Right atrium auricular region (tissue), 2 donors: ENCODE measurements at regions not wholly inside any gene's neighbourhood (a gene's known extent, or its start where the extent isn't known, plus 50 kb on each side); places are given as distances from the start of the nearest gene placed in this dataset.

Experiments
- DNase-seq: peaks from one replicate; pipeline ENCODE4 v3.0.0-alpha.2; 2019; ENCODE audit warnings: low spot score
- H3K27ac ChIP-seq, 2 donors: fragments of 200-600 bp; sonication (generic); 1 replicate in 1 of 2; 2 replicates in 1 of 2; pipeline ENCODE4 v1.5.1; 2016 to 2019
- H3K27me3 ChIP-seq, 2 donors: fragments of 200-600 bp; sonication (generic); one replicate each; pipeline versions ENCODE4 v1.5.1 to v1.6.0; 2017 to 2019
- H3K36me3 ChIP-seq: fragments of 200-600 bp; sonication (generic); one replicate; pipeline ENCODE4 v1.5.1; 2016
- H3K4me1 ChIP-seq, 2 donors: fragments of 200-600 bp; sonication (generic); one replicate each; pipeline versions ENCODE4 v1.5.1 to v1.6.0; 2017 to 2019
- H3K4me3 ChIP-seq, 2 donors: fragments of 200-600 bp; sonication (generic); 1 replicate in 1 of 2; 2 replicates in 1 of 2; pipeline ENCODE4 v1.5.1; 2017 to 2019; ENCODE audit warnings: mild to moderate bottlenecking in 1 of 2, moderate library complexity in 1 of 2
- H3K9me3 ChIP-seq, 2 donors: fragments of 200-600 bp; sonication (generic); one replicate each; pipeline ENCODE4 v1.5.1; 2019
- CTCF ChIP-seq, 2 donors: fragments of 200-600 bp; sonication (generic); IDR thresholded peaks; one replicate each; pipeline ENCODE4 v1.5.1; 2019; ENCODE audit warnings: antibody characterized with exemption in 2 of 2

GRCh38 chr6:119444642-119445557, 95.3 kb upstream of the MAN1A1 start:
- TF ChIP-seq CTCF (IDR thresholded peaks at IDR 0.05), result no peak
- H3K27ac ChIP-seq, result no peak overlapping the region
- DNase-seq, result no peak

GRCh38 chr6:119443993-119444641, 94.6 kb upstream of the MAN1A1 start:
- DNase-seq, result no peak
- H3K9me3 ChIP-seq, result no peaks in the 10 kb centered on the region
- no peak for TF ChIP-seq CTCF (IDR thresholded peaks at IDR 0.05)
- peaks cover 0 to 15% of the 10 kb centered on the region in 2 donors for H3K4me1 ChIP-seq
- H3K4me3 ChIP-seq, result no peak overlapping the region
- H3K27ac ChIP-seq, result no peak overlapping the region
- H3K27me3 ChIP-seq, result no peaks in the 10 kb centered on the region
- H3K36me3 ChIP-seq, result no peaks in the 10 kb centered on the region

More at GRCh38 chr6:119444642-119445557, 95.3 kb upstream of the MAN1A1 start:
- no peaks in the 10 kb centered on the region for H3K27me3 ChIP-seq
- H3K36me3 ChIP-seq, result no peaks in the 10 kb centered on the region
- H3K4me1 ChIP-seq, result peaks cover 0 to 15% of the 10 kb centered on the region in 2 donors
- H3K9me3 ChIP-seq, result no peaks in the 10 kb centered on the region
- no peak overlapping the region for H3K4me3 ChIP-seq

- TF ChIP-seq CTCF (IDR thresholded peaks at IDR 0.05), result no peak
- Histone ChIP-seq H3K4me3 (no peak overlapping the region), H3K27ac (no peak overlapping the region), H3K4me1 (peaks cover 0 to 15% of the 10 kb centered on the region in 2 donors), H3K36me3 (no peaks in the 10 kb centered on the region), H3K9me3 (no peaks in the 10 kb centered on the region), H3K27me3 (no peaks in the 10 kb centered on the region)
- no peak for DNase-seq
Observed at GRCh38 chr6:119442776-119443184, 93.2 kb upstream of the MAN1A1 start.

- Histone ChIP-seq H3K27ac (no peak overlapping the region), H3K9me3 (no peaks in the 10 kb centered on the region), H3K4me3 (no peak overlapping the region), H3K4me1 (peaks cover 0 to under 1% of the 10 kb centered on the region in 2 donors), H3K36me3 (no peaks in the 10 kb centered on the region), H3K27me3 (no peaks in the 10 kb centered on the region)
- DNase-seq, result no peak
- no peak for TF ChIP-seq CTCF (IDR thresholded peaks at IDR 0.05)
Observed at GRCh38 chr6:119440953-119441352, 91.4 kb upstream of the MAN1A1 start.

GRCh38 chr6:119436583-119436982, 87.0 kb upstream of the MAN1A1 start:
- Histone ChIP-seq H3K36me3 (no peaks in the 10 kb centered on the region), H3K9me3 (no peaks in the 10 kb centered on the region), H3K27me3 (no peaks in the 10 kb centered on the region), H3K27ac (no peak overlapping the region), H3K4me1 (no peaks in the 10 kb centered on the region), H3K4me3 (no peak overlapping the region)
- no peak for TF ChIP-seq CTCF (IDR thresholded peaks at IDR 0.05)
- DNase-seq, result no peak
